ENCODE measurements at regions not wholly inside any gene's neighbourhood (a gene's known extent, or its start where the extent isn't known, plus 50 kb on each side); places are given as distances from the start of the nearest gene placed in this dataset.
"Not testable (repeated sequence)": the region's sequence is repeated elsewhere in the genome, so short reads cannot be mapped to it uniquely, and the experiment has no call there.

DNA sequence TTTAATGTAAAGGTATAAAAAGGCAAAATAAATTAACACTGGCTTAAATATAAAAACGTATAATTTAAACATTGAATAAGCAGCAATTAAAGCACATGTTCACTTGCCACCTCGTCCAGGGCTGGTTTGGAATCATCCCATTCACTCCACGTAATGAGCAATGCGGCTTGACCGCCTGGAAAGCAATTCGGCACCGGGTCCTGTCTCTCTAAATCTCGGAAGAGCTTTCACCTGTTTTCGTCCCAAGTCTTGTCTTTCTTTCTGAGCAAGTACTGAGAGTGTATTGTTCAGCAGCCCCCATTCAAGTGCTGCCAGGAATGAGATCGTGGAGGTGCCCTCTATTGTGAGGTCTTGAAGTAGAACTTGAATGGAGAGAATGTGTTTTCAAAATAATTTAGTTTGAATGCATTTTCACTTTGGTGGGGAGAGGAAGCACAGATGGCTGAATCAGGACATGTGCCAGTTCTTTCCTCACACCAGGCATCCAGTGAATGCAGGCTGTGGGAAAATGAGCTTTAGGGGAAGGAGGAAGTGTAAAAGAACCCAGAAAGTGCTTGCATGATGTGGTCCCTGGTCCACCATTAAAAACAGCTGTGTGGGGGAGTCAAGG is 515.2 kb downstream of the REEP3 start:
- no peak for ATAC-seq

DNA sequence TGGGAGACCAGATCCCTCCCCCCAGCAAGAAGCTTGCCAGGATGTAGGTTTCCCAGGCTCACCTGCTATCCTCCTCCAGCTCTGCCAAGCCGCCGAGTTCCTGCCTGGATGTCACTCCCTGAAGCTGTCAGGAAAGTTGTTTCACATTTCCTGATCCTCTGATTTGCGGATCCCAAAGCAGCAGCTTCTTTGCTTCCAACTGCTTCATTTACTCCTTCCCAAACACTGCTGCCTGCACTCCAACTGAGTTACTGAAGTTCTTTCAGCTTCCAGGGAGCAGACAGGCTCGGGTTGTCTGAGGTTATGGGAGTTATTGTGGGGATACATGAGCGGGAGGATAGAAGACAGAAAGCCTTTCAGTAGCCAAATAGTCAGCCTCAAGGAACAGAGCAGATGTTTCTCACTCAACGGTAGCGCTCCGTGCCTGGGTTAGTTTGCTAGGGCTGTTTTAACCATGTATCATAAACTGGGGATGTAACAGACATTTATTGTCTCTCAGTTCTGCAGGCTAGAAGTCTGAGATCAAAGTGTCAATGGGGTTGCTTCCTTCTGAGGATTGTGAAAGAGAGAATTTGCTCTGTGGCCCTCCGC is 516.0 kb downstream of the REEP3 start:
- no peak for ATAC-seq

DNA sequence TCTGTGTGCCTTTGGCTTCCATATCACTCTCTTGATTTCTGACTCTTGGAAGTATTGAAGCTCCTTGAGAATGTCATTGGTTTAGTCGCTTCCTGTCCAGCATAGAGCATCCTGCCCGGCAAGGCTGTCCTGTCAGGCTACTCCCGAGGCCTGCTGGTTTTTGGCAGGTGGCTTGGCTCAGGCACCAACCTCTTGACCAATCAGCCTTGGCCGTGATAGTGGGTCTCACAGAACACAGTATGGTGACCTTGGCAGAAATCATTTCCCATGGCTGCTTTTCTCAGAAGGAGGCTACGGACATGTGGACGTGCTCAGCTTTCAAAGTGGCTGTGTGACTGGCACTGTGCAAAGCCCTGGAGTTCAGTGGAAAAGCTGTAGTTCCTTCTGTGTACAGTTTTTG is 516.9 kb downstream of the REEP3 start:
- ATAC-seq: no peak

DNA sequence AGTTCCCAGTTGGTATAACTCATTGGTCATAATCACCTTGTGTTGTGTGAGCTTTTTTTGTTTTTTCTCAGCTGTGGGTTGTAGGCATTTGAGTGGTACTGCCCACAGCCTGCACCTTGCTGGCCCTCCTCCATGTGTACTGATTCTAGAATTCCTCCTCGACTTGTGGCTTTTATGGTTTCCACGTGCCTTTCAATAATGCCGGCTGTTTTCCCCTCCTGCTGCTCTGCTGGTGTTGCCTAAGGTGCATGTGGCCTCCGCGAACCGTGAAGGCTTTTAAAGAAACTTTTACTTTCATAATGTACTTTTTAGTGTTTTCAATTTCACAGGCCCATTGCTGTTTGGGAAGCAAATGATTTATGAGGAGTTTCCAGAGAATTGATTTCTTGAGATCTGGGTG is 518.0 kb downstream of the REEP3 start:
- no peak for ATAC-seq

DNA sequence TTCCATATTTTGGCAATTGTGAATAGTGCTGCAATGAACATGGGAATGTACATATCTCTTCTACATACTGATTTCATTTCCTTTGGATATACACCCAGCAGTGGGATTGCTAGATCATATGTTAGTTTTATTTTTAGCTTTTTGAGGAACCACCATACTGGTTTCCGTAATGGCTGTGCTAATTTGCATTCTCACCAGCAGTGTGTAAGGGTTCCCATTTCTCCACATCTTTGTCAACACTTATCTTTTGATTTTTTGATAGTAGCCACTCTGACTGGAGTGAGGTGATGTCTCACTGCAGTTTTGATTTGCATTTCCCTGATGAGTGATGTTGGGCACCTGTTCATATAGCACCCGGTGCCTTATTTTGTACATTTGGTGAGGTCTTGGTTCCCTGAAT is 519.6 kb downstream of the REEP3 start:
- ATAC-seq: no peak

DNA sequence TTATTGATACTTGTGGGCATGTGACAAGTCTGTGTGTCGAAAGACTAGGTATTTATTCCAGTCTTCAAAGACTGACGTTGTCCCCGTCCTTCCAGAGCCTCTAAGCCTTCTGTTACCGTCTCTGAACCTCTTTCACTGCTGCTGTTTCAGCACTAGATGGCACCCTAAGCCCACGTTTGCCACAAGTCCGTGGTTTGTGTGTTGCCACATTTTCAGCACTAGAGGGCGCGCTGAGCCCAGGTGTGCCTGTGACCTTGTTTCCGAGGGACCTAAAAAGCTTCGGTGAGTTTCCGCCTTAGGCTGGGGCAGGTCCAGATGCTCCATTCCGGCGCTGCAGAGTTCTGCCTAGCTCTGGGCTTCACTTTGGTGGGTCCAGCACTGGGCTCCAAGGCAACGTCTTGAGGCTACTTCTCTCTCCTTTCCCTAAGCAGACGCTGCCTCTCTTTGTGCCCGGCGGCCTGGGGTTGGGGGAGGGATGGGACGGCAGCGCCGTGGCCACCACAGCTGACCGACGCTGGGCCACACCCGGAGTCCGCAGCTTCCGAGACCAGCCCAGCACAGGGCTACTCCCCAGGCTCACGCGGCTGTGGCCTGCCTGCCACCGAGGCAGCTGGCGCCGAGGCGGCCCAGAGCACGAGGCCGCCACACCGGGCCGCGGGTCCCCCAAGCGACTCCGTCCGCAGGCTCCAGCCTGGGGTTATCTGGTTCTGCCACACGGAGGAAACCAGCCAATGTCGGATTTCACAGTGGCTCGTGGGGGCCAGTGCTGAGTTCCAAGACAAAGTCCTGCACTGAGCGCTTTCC is 520.2 kb downstream of the REEP3 start:
- peak; percentile 97 for ATAC-seq

DNA sequence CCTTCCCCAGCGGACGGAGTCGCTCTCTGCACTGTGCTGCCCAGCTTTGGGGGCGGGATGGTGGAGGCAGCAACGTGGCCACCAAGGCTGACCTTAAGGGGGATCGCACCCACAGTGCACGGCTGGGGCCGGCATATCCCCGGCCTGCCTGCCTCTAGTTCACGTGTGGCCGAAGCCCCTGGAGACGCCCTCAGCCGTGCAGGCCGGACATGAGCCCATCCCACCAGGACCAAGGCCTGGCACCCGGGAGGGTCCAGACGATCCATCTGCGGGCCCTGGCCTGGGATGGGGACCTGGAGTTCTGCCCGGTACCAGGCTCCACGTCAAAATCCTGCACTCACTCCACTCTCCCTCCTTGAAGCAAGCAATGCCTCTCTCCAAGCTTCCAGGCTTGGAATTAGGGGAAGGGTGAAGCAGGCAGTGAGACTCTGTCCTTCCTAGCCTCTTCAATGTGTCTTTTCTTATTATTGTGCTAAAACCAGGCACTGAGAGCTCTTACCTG is 520.8 kb downstream of the REEP3 start:
- no peak for ATAC-seq

DNA sequence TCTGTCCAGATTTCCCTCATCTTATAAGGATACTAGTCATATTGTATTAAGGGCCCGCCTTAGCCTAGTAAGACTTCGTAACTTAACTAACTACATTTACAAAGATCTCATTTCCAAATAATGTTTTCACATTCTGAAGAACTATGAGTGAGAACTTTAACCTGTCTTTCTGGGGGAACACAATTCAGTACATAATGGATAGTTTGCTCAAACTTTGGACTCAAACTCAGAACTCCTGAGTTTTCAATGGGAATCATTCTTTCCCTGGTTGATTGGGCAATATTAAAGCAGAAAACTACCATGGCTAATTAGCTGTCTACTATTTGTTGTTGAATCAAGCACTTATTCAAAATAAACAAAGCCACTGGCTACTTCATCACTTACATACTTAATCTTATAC is 522.9 kb downstream of the REEP3 start:
- no peak for ATAC-seq

DNA sequence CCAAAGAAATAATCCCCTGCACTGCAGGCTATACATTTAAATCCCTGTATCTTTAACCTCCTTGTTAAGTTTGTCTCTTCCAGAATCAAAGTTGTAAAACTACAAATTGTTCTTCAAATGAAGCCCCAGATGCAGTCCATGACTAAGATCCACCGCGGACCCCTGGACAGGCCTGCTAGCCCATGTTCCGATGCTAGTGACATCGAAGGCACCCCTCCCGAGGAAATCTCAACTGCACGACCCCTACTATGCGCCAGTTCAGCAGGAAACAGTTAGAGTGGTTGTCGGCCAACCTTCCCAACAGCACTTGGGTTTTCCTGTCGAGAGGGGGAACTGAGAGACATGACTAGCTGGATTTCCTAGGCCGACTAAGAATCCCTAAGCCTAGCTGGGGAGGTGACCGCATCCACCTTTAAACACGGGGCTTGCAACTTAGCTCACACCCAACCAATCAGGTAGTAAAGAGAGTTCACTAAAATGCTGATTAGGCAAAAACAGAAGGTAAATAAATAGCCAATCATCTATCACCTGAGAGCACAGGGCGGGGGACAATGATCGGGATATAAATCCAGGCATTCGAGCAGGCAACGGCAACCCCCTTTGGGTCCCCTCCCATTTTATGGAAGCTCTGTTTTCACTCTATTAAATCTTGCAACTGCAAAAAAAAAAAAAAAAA is 523.9 kb downstream of the REEP3 start:
- ATAC-seq: not testable (repeated sequence)

DNA sequence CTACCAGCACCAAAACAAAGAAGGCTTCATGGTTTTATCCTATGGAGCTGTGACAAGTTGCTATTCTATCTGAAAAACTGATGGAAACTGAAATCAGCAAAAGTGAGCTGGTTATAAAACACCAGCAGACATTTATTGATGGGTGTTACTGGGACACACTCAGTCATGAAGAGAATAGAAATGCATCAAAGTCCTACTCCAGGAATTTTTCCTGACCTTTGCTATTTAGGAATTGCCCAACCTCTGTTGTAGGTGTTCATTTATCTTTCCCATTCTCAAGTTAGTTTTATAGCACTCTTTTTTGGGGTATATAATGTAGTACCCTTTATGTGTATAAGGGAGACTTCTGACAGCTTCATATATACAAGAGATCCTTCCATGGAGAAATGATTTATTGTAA is 533.2 kb downstream of the REEP3 start:
- no peak for ATAC-seq

DNA sequence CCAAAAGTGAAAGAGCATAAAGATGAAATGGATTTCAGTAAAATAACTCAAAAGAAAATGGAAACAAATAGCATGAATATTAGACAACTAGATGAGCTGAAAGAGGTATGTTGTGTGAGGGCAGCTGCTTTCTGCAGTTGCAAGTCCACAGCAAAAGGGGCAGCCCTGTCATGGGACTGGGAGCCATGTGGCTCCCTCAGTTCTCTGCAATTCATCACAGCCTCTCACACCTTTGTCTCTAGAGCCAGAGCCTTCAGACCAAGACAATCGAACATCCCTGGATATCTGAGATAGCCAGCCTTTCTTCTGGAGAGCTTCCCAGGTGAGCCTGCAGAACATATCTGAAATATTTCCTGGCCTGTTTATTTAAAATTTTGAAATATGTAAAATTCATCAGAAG is 538.7 kb downstream of the REEP3 start:
- no peak for ATAC-seq

DNA sequence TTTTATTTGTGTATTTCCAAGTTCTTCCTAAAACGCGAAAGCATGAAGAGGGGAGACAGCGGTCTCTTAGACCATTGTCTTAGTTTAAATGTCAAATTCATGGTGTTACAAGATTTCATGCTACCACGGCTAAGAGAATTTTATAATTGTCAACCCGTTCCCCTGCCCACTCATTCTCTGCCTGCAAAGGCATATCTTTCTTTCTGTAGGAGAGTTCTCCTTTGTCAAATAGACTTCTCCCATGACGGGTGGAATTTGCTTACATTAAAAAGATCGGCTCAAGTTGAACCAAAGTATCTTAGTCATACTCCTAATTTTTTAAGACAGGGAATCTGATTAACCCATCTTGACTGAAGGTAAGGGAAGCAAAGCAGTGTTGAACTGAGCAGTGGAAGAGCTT is 539.2 kb downstream of the REEP3 start:
- ATAC-seq: no peak

DNA sequence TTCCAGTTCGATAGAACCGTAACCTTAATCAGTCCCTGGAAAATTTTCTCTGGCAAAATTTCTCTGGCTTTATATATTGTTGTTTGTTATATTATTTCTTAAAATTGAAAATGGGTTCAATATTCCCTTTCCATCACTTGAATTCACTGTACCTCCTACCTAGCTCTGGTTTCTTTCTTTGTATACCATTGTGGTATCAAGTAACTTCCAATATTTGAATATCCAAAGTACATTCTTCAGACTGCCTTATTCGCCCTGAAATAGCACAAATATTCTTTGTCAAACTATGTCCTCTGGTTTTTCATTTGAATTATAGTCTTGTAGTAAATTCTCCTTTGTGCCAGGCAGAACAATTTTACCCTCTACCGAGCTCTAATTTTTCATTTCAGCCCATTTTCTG is 541.6 kb downstream of the REEP3 start:
- no peak for ATAC-seq

DNA sequence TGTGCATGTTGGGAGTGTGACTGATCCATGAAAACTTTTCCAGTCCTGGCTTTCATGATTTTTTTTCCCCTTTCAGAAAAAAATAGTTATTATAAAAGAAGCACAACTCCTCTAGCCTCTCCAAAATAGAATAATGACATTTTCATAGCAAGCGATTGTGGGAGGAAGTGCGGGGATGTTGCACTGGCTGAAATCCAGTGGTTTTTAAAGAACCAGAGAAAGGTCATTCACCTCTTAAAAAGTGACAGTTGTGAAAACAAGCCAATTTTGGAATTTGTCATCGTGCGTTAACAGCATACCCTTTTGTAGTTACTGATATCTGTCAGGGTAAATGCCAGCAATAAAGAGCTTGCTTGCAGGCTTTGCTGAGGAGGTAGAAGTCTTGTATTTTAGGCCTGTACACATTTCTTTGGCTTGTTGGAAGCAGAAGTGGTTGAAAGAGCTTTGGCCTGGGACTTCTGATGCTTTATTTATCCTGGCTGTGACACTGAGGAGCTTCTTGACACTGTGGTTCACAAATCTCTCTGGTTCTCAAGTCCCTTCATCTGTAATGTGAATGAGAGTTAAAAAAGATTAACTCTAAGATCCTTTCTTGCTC is 545.9 kb downstream of the REEP3 start:
- ATAC-seq: no peak

DNA sequence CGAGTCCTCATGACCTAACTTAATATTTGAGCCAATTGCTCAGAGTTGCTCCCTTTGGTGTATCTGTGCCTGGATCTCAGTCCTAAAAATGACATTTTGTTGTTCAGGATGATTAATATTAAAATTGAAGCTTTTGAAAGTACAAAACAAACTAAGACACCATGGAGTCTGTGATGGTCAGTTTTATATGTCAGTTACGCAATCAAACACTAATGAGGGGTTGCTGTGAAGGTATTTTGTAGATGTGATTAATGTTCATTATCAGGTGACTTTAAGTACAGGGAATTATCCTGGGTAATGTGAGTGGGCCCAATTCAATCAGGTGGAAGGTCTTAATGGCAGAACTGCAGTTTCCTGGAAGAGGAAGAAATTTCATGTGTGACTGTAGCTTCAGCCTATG is 546.7 kb downstream of the REEP3 start:
- no peak for ATAC-seq

DNA sequence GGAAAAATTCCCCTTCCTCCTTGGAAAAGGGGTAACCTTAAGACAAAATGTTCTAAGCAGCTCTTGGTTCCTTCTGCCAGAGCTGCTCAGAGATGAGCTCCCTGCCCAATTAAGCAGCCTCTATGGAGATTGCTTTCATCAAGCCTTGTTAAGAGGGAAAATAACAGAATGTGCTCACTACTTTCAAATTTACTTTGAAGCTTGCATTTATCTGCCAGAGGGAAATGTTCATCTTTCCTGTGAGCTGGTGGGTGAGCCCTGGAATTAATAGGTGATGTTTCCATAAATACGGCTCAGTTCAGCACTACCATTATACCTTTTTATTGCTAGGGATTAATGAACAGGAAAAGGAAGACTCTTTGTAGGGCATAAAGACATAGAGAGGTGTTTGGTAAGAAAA is 549.0 kb downstream of the REEP3 start:
- ATAC-seq: no peak

DNA sequence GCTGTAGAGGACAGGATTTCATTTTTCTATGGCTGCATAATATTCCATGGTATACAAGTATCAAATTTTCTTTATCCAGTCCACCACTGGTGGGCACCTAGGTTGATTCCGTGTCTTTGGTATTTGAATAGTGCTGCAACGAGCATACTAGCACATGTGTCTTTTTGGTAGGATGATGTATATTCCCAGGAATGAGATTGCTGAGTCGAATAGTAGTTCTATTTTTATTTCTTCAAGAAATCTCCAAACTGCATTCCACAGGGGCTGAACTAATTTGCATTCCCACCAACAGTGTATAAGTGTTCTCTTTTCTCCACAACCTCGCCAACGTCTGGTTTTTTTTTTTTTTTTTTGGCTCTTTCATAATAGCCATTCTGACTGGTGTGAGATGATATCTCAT is 550.0 kb downstream of the REEP3 start:
- ATAC-seq: no peak

DNA sequence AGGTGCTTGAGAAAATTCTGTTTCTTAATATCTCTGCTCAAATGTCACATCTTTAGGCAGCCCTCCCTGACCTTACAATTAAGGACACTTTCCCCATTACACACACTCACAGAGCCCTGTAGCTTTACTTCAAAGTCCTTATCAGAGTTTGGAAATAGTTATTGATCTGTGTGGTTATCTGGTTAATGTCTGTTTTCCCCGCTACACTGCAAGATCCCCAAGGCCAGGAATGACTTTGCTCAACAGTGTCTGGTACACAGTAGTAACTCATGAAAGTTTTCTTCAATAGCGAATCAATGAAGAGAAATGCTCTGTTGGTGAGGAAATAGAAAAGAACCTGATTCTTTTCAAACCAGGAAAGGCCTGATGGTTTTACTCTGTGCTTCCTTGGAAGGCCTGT is 554.4 kb downstream of the REEP3 start:
- ATAC-seq: no peak

DNA sequence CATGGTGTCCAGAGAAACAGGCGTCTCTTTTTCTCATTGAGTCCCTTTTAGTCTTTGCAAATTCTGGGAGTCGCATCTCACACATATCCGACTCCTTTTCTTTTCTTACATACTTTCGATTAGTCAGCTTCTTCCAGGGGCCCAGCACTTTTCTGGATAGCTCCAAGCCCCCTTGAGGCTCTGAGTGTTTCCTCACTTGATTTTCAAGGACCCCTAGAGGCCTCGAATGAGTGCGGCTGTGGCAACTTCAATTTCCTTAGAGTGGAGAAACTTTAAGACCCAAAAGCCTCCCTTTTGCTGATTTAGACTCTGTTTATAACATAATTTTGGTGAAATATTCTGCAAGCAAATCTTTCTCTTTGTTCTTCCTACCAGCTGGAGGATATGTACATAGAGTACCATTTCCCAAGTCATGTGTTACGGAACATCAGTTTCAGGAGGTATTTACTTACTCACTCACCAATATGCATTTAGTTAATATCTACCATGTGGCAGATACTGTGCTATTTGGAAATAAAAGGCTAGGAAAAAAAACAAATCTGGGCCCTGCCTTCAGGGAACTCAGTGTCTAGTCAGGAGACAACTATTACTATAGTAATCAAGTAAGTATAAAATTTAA is 555.2 kb downstream of the REEP3 start:
- no peak for ATAC-seq

DNA sequence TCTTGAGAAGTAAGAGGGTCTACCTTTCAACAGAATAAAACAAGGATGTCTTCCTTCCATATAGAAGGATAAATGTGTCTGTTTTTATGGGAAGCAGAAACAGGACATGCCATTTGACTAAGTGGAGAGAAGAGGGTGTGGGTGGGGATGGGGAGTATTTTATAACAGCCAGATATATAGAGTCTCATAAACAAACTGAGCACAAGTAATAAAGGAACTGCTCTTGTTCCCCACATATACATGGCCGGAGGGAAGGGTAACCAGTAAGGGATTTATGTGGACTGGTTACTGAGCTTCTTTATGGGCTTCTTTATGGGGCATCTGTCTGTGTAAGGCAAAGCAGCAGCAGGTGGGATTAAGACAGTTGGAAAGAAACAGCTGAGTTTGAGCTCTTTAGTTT is 558.1 kb downstream of the REEP3 start:
- no peak for ATAC-seq

DNA sequence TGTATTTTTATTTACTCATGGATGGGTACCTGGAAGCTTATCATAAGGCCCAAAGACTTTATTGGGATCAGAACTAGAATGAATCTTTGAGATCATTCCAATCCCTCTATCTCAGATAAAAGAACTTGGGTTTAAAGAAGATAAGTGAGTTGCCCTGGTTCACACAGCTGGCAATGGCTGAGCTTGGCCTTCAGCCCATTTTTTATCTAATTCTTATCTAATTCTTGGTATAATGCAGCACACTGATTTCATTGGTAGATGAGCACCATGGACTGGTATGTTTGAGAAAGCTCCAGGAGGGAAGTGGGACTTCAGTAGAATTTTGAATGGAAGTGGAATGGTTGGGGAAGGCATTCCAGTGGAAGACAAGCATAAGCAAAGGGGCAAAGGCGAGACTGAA is 558.9 kb downstream of the REEP3 start:
- ATAC-seq: no peak

DNA sequence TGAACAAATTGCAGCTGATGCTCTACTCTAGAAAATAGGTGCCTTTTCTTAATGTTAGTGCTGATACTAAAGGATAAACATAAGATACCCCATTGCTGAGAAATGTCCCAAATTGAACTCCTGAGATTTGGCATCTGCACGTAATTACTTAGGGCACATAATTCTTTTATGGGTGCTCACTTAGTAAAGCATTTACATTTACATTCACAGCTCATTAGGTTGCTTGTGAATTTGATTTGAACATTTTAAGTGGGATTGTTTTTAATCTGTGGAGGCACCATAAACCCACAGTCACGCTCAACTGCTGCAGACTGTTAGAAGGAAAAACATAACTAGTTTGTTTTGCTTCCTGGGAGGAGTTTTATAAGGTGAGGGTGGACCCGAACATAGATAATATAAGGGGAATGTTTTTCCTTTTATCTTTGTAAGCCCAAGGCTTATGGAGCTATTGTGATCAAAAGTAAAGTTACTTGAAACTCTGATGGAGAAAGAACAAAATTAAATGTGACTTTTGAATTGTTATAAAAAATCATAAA is 560.8 kb downstream of the REEP3 start:
- no peak for ATAC-seq
